ENCODE measurements at regions not wholly inside any gene's neighbourhood (a gene's known extent, or its start where the extent isn't known, plus 50 kb on each side); places are given as distances from the start of the nearest gene placed in this dataset.

GRCh38 chr11:26846227-26846626 is 124.4 kb upstream of the SLC5A12 start:
- DNase-seq = no peak
- Mint-ChIP-seq H3K4me1 (no peaks in the 10 kb centered on the region), H3K36me3 (ENCODE audit: low read depth) (no peaks in the 10 kb centered on the region), H3K27me3 (no peaks in the 10 kb centered on the region), H3K27ac (no peak overlapping the region), H3K4me3 (no peak overlapping the region), H3K9me3 (peaks cover 8% of the 10 kb centered on the region)
- CTCF ChIA-PET = no interaction called here
- POLR2A ChIA-PET = no interaction called here

- Mint-ChIP-seq H3K27me3 (no peaks in the 10 kb centered on the region), H3K4me3 (no peak overlapping the region), H3K36me3 (ENCODE audit: low read depth) (no peaks in the 10 kb centered on the region), H3K9me3 (peaks cover 10% of the 10 kb centered on the region), H3K4me1 (no peaks in the 10 kb centered on the region), H3K27ac (no peak overlapping the region)
- ChIA-PET POLR2A (no interaction called here), CTCF (no interaction called here)
- DNase-seq = no peak
Observed at GRCh38 chr11:26847459-26847858, 125.6 kb upstream of the SLC5A12 start.

- no peaks in the 10 kb centered on the region for H3K27me3 Mint-ChIP-seq
Observed at GRCh38 chr11:26847977-26848376, 126.1 kb upstream of the SLC5A12 start.

GRCh38 chr11:26849036-26849435 is 127.2 kb upstream of the SLC5A12 start:
- H3K9me3 Mint-ChIP-seq = peaks cover 12% of the 10 kb centered on the region
- no peak overlapping the region for H3K27ac Mint-ChIP-seq
- H3K36me3 Mint-ChIP-seq (ENCODE audit: low read depth) = no peaks in the 10 kb centered on the region
- DNase-seq = no peak
- no peak overlapping the region for H3K4me3 Mint-ChIP-seq
- ChIA-PET CTCF (no interaction called here), POLR2A (no interaction called here)
- H3K27me3 Mint-ChIP-seq = no peaks in the 10 kb centered on the region
- no peaks in the 10 kb centered on the region for H3K4me1 Mint-ChIP-seq

More at GRCh38 chr11:26847977-26848376, 126.1 kb upstream of the SLC5A12 start:
- ChIA-PET POLR2A (no interaction called here), CTCF (no interaction called here)
- Mint-ChIP-seq H3K36me3 (ENCODE audit: low read depth) (no peaks in the 10 kb centered on the region), H3K9me3 (peaks cover 12% of the 10 kb centered on the region), H3K27ac (no peak overlapping the region), H3K4me1 (no peaks in the 10 kb centered on the region), H3K4me3 (no peak overlapping the region)
- DNase-seq = no peak

- ChIA-PET POLR2A (no interaction called here), CTCF (no interaction called here)
- Mint-ChIP-seq H3K9me3 (peaks cover 10% of the 10 kb centered on the region), H3K36me3 (ENCODE audit: low read depth) (no peaks in the 10 kb centered on the region), H3K4me3 (no peak overlapping the region), H3K27me3 (no peaks in the 10 kb centered on the region), H3K4me1 (no peaks in the 10 kb centered on the region), H3K27ac (no peak overlapping the region)
- no peak for DNase-seq
Observed at GRCh38 chr11:26851291-26851690, 129.4 kb upstream of the SLC5A12 start.

GRCh38 chr11:26851696-26852095 is 129.8 kb upstream of the SLC5A12 start:
- Mint-ChIP-seq H3K4me1 (no peaks in the 10 kb centered on the region), H3K27ac (no peak overlapping the region), H3K4me3 (no peak overlapping the region), H3K27me3 (no peaks in the 10 kb centered on the region), H3K9me3 (peaks cover 8% of the 10 kb centered on the region), H3K36me3 (ENCODE audit: low read depth) (no peaks in the 10 kb centered on the region)
- POLR2A ChIA-PET = no interaction called here
- CTCF ChIA-PET = no interaction called here
- no peak for DNase-seq

GRCh38 chr11:26858098-26858497 is 135.8 kb upstream of the FIBIN start:
- H3K36me3 Mint-ChIP-seq (ENCODE audit: low read depth) = no peaks in the 10 kb centered on the region
- DNase-seq = no peak
- no peaks in the 10 kb centered on the region for H3K4me1 Mint-ChIP-seq
- peaks cover 3% of the 10 kb centered on the region for H3K9me3 Mint-ChIP-seq
- H3K27ac Mint-ChIP-seq = no peak overlapping the region
- ChIA-PET POLR2A (no interaction called here), CTCF (no interaction called here)
- no peak overlapping the region for H3K4me3 Mint-ChIP-seq
- no peaks in the 10 kb centered on the region for H3K27me3 Mint-ChIP-seq

- no peak for DNase-seq
- Mint-ChIP-seq H3K4me3 (no peak overlapping the region), H3K9me3 (peaks cover 10% of the 10 kb centered on the region), H3K27me3 (no peaks in the 10 kb centered on the region), H3K4me1 (no peaks in the 10 kb centered on the region), H3K27ac (no peak overlapping the region), H3K36me3 (ENCODE audit: low read depth) (no peaks in the 10 kb centered on the region)
- ChIA-PET CTCF (no interaction called here), POLR2A (no interaction called here)
Observed at GRCh38 chr11:26859416-26859815, 134.5 kb upstream of the FIBIN start.

GRCh38 chr11:26860091-26860780 is 133.7 kb upstream of the FIBIN start:
- no peak for DNase-seq
- Mint-ChIP-seq H3K9me3 (peaks cover 10% of the 10 kb centered on the region), H3K36me3 (ENCODE audit: low read depth) (no peaks in the 10 kb centered on the region), H3K4me3 (no peak overlapping the region), H3K27ac (no peak overlapping the region), H3K27me3 (no peaks in the 10 kb centered on the region), H3K4me1 (no peaks in the 10 kb centered on the region)
- ChIA-PET CTCF (no interaction called here), POLR2A (no interaction called here)

- CTCF ChIA-PET = no interaction called here
- peaks cover 12% of the 10 kb centered on the region for H3K9me3 Mint-ChIP-seq
- H3K4me1 Mint-ChIP-seq = no peaks in the 10 kb centered on the region
- POLR2A ChIA-PET = no interaction called here
- no peaks in the 10 kb centered on the region for H3K36me3 Mint-ChIP-seq (ENCODE audit: low read depth)
- H3K27ac Mint-ChIP-seq = no peak overlapping the region
- H3K4me3 Mint-ChIP-seq = no peak overlapping the region
- DNase-seq = no peak
- H3K27me3 Mint-ChIP-seq = no peaks in the 10 kb centered on the region
Observed at GRCh38 chr11:26860895-26861294, 133.0 kb upstream of the FIBIN start.

- no peak for DNase-seq
- Mint-ChIP-seq H3K4me3 (no peak overlapping the region), H3K4me1 (no peaks in the 10 kb centered on the region), H3K27ac (no peak overlapping the region), H3K9me3 (peaks cover 12% of the 10 kb centered on the region), H3K27me3 (no peaks in the 10 kb centered on the region), H3K36me3 (ENCODE audit: low read depth) (no peaks in the 10 kb centered on the region)
- ChIA-PET POLR2A (no interaction called here), CTCF (no interaction called here)
Observed at GRCh38 chr11:26862801-26863200, 131.1 kb upstream of the FIBIN start.

GRCh38 chr11:26865703-26866102 is 128.2 kb upstream of the FIBIN start:
- Mint-ChIP-seq H3K27me3 (no peaks in the 10 kb centered on the region), H3K9me3 (peaks cover 12% of the 10 kb centered on the region), H3K36me3 (ENCODE audit: low read depth) (no peaks in the 10 kb centered on the region), H3K4me3 (no peak overlapping the region), H3K4me1 (no peaks in the 10 kb centered on the region), H3K27ac (no peak overlapping the region)
- ChIA-PET CTCF (no interaction called here), POLR2A (no interaction called here)
- no peak for DNase-seq

GRCh38 chr11:26867286-26867685 is 126.6 kb upstream of the FIBIN start:
- no peak for DNase-seq
- no peak overlapping the region for H3K27ac Mint-ChIP-seq
- H3K4me3 Mint-ChIP-seq = no peak overlapping the region
- ChIA-PET CTCF (no interaction called here), POLR2A (no interaction called here)
- no peaks in the 10 kb centered on the region for H3K4me1 Mint-ChIP-seq
- H3K27me3 Mint-ChIP-seq = no peaks in the 10 kb centered on the region
- H3K9me3 Mint-ChIP-seq = peaks cover 12% of the 10 kb centered on the region
- H3K36me3 Mint-ChIP-seq (ENCODE audit: low read depth) = no peaks in the 10 kb centered on the region

GRCh38 chr11:26878959-26879581 is 114.8 kb upstream of the FIBIN start:
- Mint-ChIP-seq H3K27ac (no peak overlapping the region), H3K4me3 (no peak overlapping the region), H3K27me3 (no peaks in the 10 kb centered on the region), H3K9me3 (peaks cover 29% of the 10 kb centered on the region), H3K4me1 (no peaks in the 10 kb centered on the region), H3K36me3 (ENCODE audit: low read depth) (no peaks in the 10 kb centered on the region)
- ChIA-PET CTCF (no interaction called here), POLR2A (no interaction called here)
- DNase-seq = no peak

Measured in activated CD4-positive, alpha-beta memory T cell treated with anti-CD3 and anti-CD28 coated beads, Interleukin-2, amount 10 ng/mL, durations not matched to agents 7 days and 5 days (primary cell).